ENCODE measurements at regions not wholly inside any gene's neighbourhood (a gene's known extent, or its start where the extent isn't known, plus 50 kb on each side); places are given as distances from the start of the nearest gene placed in this dataset.

GRCh38 chr12:75638792-75639191 is 127.4 kb upstream of the KRR1 start:
- peaks cover 43% of the 10 kb centered on the region for H3K4me1 Mint-ChIP-seq
- H3K4me3 Mint-ChIP-seq: no peak overlapping the region
- H3K27ac Mint-ChIP-seq: no peak overlapping the region
- CTCF ChIA-PET: interaction anchor here (0.6 kb wide), 1 partner anchor 30 kb away, joined by 4 read pairs; no protein-coding TSS in a partner anchor
- no peak for ATAC-seq
- H3K36me3 Mint-ChIP-seq: no peaks in the 10 kb centered on the region
- H3K9me3 Mint-ChIP-seq: no peaks in the 10 kb centered on the region
- H3K27me3 Mint-ChIP-seq (ENCODE audit: low read depth): no peaks in the 10 kb centered on the region
- POLR2A ChIA-PET: no interaction called here
- DNase-seq (ENCODE audit: low spot score): no peak
- no peak for TF ChIP-seq TEAD1 (CRISPR knock-in tag; IDR thresholded peaks at IDR 0.05)
- no peak for TF ChIP-seq CREB1 (CRISPR knock-in tag; IDR thresholded peaks at IDR 0.05)
- no peak for TF ChIP-seq IRF2 (CRISPR knock-in tag; IDR thresholded peaks at IDR 0.05; ENCODE audit: borderline replicate concordance, low read depth)
- no peak for TF ChIP-seq RORB (CRISPR knock-in tag; IDR thresholded peaks at IDR 0.05)
- no peak for TF ChIP-seq NR2C2 (CRISPR knock-in tag; IDR thresholded peaks at IDR 0.05)
- TF ChIP-seq ERG (CRISPR knock-in tag; IDR thresholded peaks at IDR 0.05): no peak
- TF ChIP-seq TP53 (CRISPR knock-in tag; IDR thresholded peaks at IDR 0.05): no peak
- TF ChIP-seq NFATC4 (CRISPR knock-in tag; IDR thresholded peaks at IDR 0.05): no peak
- no peak for TF ChIP-seq ZNF232 (CRISPR knock-in tag; IDR thresholded peaks at IDR 0.05)
- TF ChIP-seq, protein P1, sequence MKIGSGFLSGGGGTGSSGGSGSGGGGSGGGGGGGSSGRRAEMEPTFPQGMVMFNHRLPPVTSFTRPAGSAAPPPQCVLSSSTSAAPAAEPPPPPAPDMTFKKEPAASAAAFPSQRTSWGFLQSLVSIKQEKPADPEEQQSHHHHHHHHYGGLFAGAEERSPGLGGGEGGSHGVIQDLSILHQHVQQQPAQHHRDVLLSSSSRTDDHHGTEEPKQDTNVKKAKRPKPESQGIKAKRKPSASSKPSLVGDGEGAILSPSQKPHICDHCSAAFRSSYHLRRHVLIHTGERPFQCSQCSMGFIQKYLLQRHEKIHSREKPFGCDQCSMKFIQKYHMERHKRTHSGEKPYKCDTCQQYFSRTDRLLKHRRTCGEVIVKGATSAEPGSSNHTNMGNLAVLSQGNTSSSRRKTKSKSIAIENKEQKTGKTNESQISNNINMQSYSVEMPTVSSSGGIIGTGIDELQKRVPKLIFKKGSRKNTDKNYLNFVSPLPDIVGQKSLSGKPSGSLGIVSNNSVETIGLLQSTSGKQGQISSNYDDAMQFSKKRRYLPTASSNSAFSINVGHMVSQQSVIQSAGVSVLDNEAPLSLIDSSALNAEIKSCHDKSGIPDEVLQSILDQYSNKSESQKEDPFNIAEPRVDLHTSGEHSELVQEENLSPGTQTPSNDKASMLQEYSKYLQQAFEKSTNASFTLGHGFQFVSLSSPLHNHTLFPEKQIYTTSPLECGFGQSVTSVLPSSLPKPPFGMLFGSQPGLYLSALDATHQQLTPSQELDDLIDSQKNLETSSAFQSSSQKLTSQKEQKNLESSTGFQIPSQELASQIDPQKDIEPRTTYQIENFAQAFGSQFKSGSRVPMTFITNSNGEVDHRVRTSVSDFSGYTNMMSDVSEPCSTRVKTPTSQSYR (CRISPR knock-in tag; IDR thresholded peaks at IDR 0.05): no peak
- no peak for TF ChIP-seq OVOL2 (CRISPR knock-in tag; IDR thresholded peaks at IDR 0.05; ENCODE audit: borderline replicate concordance)
- no peak for TF ChIP-seq SOX15 (CRISPR knock-in tag; IDR thresholded peaks at IDR 0.05)

GRCh38 chr12:75636607-75637006 is 125.2 kb upstream of the KRR1 start:
- ATAC-seq (no peak), DNase-seq (ENCODE audit: low spot score) (no peak)
- POLR2A ChIA-PET: interaction anchor here (1.2 kb wide), 1 partner anchor 14 kb away, joined by 4 read pairs; no protein-coding TSS in a partner anchor
- no peak for TF ChIP-seq NFATC4 (CRISPR knock-in tag; IDR thresholded peaks at IDR 0.05)
- TF ChIP-seq NFE2L1 (CRISPR knock-in tag; IDR thresholded peaks at IDR 0.05): no peak
- no peak for TF ChIP-seq NR1H2 (CRISPR knock-in tag; IDR thresholded peaks at IDR 0.05)
- no peak for TF ChIP-seq SOX15 (CRISPR knock-in tag; IDR thresholded peaks at IDR 0.05)
- no peak for TF ChIP-seq AR (CRISPR knock-in tag; IDR thresholded peaks at IDR 0.05)
- no peak for TF ChIP-seq GRHL2 (CRISPR knock-in tag; IDR thresholded peaks at IDR 0.05; ENCODE audit: insufficient replicate concordance, severe bottlenecking)
- TF ChIP-seq, protein P2, sequence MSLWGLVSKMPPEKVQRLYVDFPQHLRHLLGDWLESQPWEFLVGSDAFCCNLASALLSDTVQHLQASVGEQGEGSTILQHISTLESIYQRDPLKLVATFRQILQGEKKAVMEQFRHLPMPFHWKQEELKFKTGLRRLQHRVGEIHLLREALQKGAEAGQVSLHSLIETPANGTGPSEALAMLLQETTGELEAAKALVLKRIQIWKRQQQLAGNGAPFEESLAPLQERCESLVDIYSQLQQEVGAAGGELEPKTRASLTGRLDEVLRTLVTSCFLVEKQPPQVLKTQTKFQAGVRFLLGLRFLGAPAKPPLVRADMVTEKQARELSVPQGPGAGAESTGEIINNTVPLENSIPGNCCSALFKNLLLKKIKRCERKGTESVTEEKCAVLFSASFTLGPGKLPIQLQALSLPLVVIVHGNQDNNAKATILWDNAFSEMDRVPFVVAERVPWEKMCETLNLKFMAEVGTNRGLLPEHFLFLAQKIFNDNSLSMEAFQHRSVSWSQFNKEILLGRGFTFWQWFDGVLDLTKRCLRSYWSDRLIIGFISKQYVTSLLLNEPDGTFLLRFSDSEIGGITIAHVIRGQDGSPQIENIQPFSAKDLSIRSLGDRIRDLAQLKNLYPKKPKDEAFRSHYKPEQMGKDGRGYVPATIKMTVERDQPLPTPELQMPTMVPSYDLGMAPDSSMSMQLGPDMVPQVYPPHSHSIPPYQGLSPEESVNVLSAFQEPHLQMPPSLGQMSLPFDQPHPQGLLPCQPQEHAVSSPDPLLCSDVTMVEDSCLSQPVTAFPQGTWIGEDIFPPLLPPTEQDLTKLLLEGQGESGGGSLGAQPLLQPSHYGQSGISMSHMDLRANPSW (CRISPR knock-in tag; conservative IDR thresholded peaks at IDR 0.05; ENCODE audit: low read depth): no peak
- TF ChIP-seq E2F4 (CRISPR knock-in tag; IDR thresholded peaks at IDR 0.05; ENCODE audit: borderline replicate concordance, low read depth): no peak
- TF ChIP-seq ATF6 (CRISPR knock-in tag; IDR thresholded peaks at IDR 0.05): no peak
- no peak for TF ChIP-seq SP1 (CRISPR knock-in tag; conservative IDR thresholded peaks at IDR 0.05)
- TF ChIP-seq TEAD4 (CRISPR knock-in tag; IDR thresholded peaks at IDR 0.05): no peak
- no peak for TF ChIP-seq MLX (CRISPR knock-in tag; IDR thresholded peaks at IDR 0.05)
- no peak for TF ChIP-seq ZNF232 (CRISPR knock-in tag; IDR thresholded peaks at IDR 0.05)
- H3K4me1 Mint-ChIP-seq: peaks cover 61% of the 10 kb centered on the region
- H3K36me3 Mint-ChIP-seq: no peaks in the 10 kb centered on the region
- no peaks in the 10 kb centered on the region for H3K27me3 Mint-ChIP-seq (ENCODE audit: low read depth)
- H3K4me3 Mint-ChIP-seq: no peak overlapping the region
- H3K9me3 Mint-ChIP-seq: no peaks in the 10 kb centered on the region
- no peak overlapping the region for H3K27ac Mint-ChIP-seq
- CTCF ChIA-PET: no interaction called here

Data from WTC11 (cell line).